ENCODE measurements at regions not wholly inside any gene's neighbourhood (a gene's known extent, or its start where the extent isn't known, plus 50 kb on each side); places are given as distances from the start of the nearest gene placed in this dataset.

DNA sequence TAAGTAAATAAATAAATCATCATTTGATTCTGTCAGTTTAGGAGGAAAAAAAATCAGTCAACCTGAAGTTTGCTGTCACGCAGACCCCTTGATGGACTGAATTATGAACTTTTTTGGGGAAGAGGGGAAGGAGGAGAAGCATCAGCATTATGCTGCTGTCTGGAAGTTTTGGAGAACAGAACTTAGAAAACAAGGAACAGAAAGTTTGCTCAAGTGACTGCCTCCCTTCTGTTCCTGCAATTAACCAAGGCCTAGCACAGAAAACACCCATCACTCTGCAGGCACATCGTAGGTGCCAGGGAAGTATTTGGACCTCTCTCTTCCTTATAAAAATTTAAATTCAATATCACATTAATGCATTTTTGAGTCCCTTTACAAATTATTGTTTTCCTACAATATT is 283.8 kb downstream of the VRK1 start:
- no peaks in the 10 kb centered on the region for H3K36me3 Mint-ChIP-seq
- H3K27me3 Mint-ChIP-seq, result peaks cover 14 to 47% of the 10 kb centered on the region in 2 donors
- H3K4me1 Mint-ChIP-seq (ENCODE audit: low read depth in 2 of 2), result peaks cover 16 to 17% of the 10 kb centered on the region in 2 donors
- H3K27ac Mint-ChIP-seq, result no peak overlapping the region
- no peak overlapping the region for H3K4me3 Mint-ChIP-seq
- H3K9me3 Mint-ChIP-seq, result no peaks in the 10 kb centered on the region
- DNase-seq (ENCODE audit: low spot score), result no peak
- no peak for ATAC-seq

- DNase-seq (ENCODE audit: low spot score), result no peak
- Mint-ChIP-seq H3K27ac (no peak overlapping the region), H3K36me3 (no peaks in the 10 kb centered on the region), H3K4me1 (ENCODE audit: low read depth in 2 of 2) (no peaks in the 10 kb centered on the region), H3K4me3 (no peak overlapping the region), H3K9me3 (no peaks in the 10 kb centered on the region), H3K27me3 (peaks cover 13 to 19% of the 10 kb centered on the region in 2 donors)
- ATAC-seq, result no peak
These were observed 298.1 kb downstream of the VRK1 start for GRCh38 chr14:97095269-97095668.

GRCh38 chr14:97097296-97097695 is 300.1 kb downstream of the VRK1 start:
- DNase-seq (ENCODE audit: low spot score) (no peak), ATAC-seq (no peak)
- Mint-ChIP-seq H3K36me3 (no peaks in the 10 kb centered on the region), H3K9me3 (no peaks in the 10 kb centered on the region), H3K4me3 (no peak overlapping the region), H3K27ac (no peak overlapping the region), H3K4me1 (ENCODE audit: low read depth in 2 of 2) (no peaks in the 10 kb centered on the region), H3K27me3 (peaks cover 13 to 25% of the 10 kb centered on the region in 2 donors)

GRCh38 chr14:97100306-97100705 is 303.1 kb downstream of the VRK1 start:
- Mint-ChIP-seq H3K27ac (no peak overlapping the region), H3K36me3 (no peaks in the 10 kb centered on the region), H3K9me3 (no peaks in the 10 kb centered on the region), H3K4me1 (ENCODE audit: low read depth in 2 of 2) (no peaks in the 10 kb centered on the region), H3K4me3 (no peak overlapping the region), H3K27me3 (peaks cover 29 to 33% of the 10 kb centered on the region in 2 donors)
- ATAC-seq (no peak), DNase-seq (ENCODE audit: low spot score) (no peak)

DNA sequence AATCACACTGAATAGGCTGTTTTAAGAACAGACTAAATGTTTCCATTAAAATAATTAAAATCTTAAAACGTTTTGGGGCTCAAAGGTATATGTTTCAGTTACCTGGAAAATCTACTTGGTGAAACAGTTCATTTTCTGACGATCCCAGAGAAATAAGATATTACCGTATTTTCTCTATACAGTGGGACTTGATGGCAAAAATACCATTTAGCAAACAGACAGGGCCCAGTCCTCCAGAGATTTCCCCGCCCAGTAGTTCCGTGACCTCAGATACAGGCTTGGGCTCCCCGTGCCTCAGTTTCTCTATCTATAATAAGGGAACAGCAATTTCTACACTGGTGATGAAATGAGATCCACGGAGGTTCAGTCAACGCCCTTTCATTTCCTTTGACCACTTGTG is 304.4 kb downstream of the VRK1 start:
- Mint-ChIP-seq H3K27ac (no peak overlapping the region), H3K36me3 (no peaks in the 10 kb centered on the region), H3K4me3 (no peak overlapping the region), H3K9me3 (no peaks in the 10 kb centered on the region), H3K4me1 (ENCODE audit: low read depth in 2 of 2) (no peaks in the 10 kb centered on the region), H3K27me3 (peaks cover 31 to 38% of the 10 kb centered on the region in 2 donors)
- DNase-seq (ENCODE audit: low spot score), result no peak
- ATAC-seq, result no peak

- H3K9me3 Mint-ChIP-seq, result no peaks in the 10 kb centered on the region
- DNase-seq (ENCODE audit: low spot score) (no peak), ATAC-seq (no peak)
- no peaks in the 10 kb centered on the region for H3K4me1 Mint-ChIP-seq (ENCODE audit: low read depth in 2 of 2)
- H3K4me3 Mint-ChIP-seq, result no peak overlapping the region
- H3K27me3 Mint-ChIP-seq, result peaks cover 24 to 28% of the 10 kb centered on the region in 2 donors
- H3K27ac Mint-ChIP-seq, result no peak overlapping the region
- no peaks in the 10 kb centered on the region for H3K36me3 Mint-ChIP-seq
These were observed 306.8 kb downstream of the VRK1 start for GRCh38 chr14:97104029-97104428.

- Mint-ChIP-seq H3K4me1 (ENCODE audit: low read depth in 2 of 2) (no peaks in the 10 kb centered on the region), H3K36me3 (no peaks in the 10 kb centered on the region), H3K4me3 (no peak overlapping the region), H3K27me3 (peaks cover 21 to 36% of the 10 kb centered on the region in 2 donors), H3K9me3 (no peaks in the 10 kb centered on the region), H3K27ac (no peak overlapping the region)
- ATAC-seq (no peak), DNase-seq (ENCODE audit: low spot score) (no peak)
These were observed 309.0 kb downstream of the VRK1 start for GRCh38 chr14:97106166-97106565.

DNA sequence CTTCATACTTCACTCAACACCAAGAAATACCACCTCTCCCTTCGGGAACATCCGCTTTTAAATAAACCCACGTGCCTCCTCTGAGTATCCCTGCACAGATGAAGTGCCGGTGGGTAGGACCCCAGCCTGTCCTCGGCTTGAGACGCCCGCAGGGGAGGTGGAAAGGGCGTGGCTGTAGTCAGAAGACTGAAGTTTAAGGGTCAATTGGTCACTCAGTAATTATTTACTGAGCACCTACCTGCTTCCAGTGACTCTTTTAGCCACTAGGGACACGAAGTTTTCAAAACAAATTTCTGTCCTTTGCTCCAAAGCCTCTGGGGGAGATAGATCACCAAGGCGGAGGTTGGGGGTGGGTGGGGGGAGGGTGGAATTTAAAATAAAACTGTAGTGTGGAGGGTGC is 309.4 kb downstream of the VRK1 start:
- Mint-ChIP-seq H3K4me1 (ENCODE audit: low read depth in 2 of 2) (no peaks in the 10 kb centered on the region), H3K27me3 (peaks cover 21 to 36% of the 10 kb centered on the region in 2 donors), H3K36me3 (no peaks in the 10 kb centered on the region), H3K27ac (no peak overlapping the region), H3K4me3 (no peak overlapping the region), H3K9me3 (no peaks in the 10 kb centered on the region)
- ATAC-seq (no peak), DNase-seq (ENCODE audit: low spot score) (no peak)

DNA sequence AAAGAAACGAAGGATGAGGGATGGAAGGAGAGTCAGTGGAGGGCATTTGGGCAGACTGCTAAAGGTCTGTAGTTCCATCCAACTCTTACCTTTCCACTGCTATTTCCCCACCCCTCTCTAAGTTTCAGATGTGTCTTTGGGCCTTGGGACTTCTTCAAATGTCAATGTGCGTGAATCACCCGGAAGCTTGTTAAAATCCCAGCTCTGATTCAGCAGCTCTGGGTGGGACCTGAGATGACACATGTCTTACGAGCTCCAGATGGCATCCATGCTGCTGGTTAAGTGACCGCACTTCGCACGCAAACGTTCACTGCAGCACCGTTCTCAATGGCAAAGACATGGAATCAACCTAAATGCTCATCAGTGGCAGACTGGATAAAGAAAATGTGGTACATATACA is 309.9 kb downstream of the VRK1 start:
- ATAC-seq (no peak), DNase-seq (ENCODE audit: low spot score) (no peak)
- Mint-ChIP-seq H3K4me3 (no peak overlapping the region), H3K27ac (no peak overlapping the region), H3K9me3 (no peaks in the 10 kb centered on the region), H3K36me3 (no peaks in the 10 kb centered on the region), H3K27me3 (peaks cover 18 to 36% of the 10 kb centered on the region in 2 donors), H3K4me1 (ENCODE audit: low read depth in 2 of 2) (no peaks in the 10 kb centered on the region)

- Mint-ChIP-seq H3K27me3 (peaks cover 18 to 36% of the 10 kb centered on the region in 2 donors), H3K4me1 (ENCODE audit: low read depth in 2 of 2) (no peaks in the 10 kb centered on the region), H3K9me3 (no peaks in the 10 kb centered on the region), H3K4me3 (no peak overlapping the region), H3K27ac (no peak overlapping the region), H3K36me3 (no peaks in the 10 kb centered on the region)
- ATAC-seq, result no peak
- no peak for DNase-seq (ENCODE audit: low spot score)
These were observed 310.6 kb downstream of the VRK1 start for GRCh38 chr14:97107760-97108159.

- DNase-seq (ENCODE audit: low spot score), result no peak
- Mint-ChIP-seq H3K4me3 (no peak overlapping the region), H3K4me1 (ENCODE audit: low read depth in 2 of 2) (no peaks in the 10 kb centered on the region), H3K27ac (no peak overlapping the region), H3K27me3 (peaks cover 15 to 32% of the 10 kb centered on the region in 2 donors), H3K9me3 (no peaks in the 10 kb centered on the region), H3K36me3 (no peaks in the 10 kb centered on the region)
- no peak for ATAC-seq
These were observed 312.1 kb downstream of the VRK1 start for GRCh38 chr14:97109234-97109633.

DNA sequence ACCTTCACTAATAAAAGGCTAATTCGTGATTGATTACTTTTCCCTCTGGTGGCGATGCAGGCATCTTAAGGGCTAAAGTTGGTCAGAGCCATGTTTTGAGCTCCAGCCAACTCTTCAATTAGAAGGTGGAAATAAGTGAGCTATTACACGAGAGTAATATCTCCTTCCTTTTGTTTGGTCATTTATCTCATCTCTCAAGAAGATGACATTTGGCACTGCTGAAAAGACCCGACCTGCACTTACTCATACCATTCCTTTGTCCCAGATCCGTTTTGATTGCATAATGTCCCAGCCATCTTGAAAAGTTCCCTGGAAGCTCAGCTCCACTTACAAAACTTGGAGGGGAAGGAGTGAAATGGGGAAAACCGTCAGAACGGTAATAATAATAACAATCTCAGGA is 316.2 kb downstream of the VRK1 start:
- H3K36me3 Mint-ChIP-seq, result no peaks in the 10 kb centered on the region
- DNase-seq (ENCODE audit: low spot score) (no peak), ATAC-seq (no peak)
- no peaks in the 10 kb centered on the region for H3K4me1 Mint-ChIP-seq (ENCODE audit: low read depth in 2 of 2)
- H3K27ac Mint-ChIP-seq, result no peak overlapping the region
- no peaks in the 10 kb centered on the region for H3K9me3 Mint-ChIP-seq
- peaks cover 15 to 22% of the 10 kb centered on the region in 2 donors for H3K27me3 Mint-ChIP-seq
- no peak overlapping the region for H3K4me3 Mint-ChIP-seq

DNA sequence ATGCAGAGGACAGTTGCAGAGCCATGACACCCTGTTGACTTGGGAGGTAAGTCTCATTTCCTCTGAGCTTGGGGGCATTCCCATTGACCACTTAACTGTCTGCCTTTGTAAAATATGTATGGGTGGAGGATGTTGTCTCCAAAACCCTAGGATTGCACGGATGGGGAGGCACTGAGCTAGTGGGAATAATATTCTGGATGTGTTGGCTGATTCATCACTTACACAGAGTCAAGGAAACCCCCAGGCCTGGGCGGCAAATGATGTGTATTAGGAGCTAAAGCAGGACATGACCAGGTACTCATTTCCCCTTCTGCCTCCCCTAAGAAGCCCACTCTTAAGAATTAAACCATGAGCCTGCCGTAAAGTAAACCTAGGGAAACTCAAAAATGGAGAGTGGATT is 319.4 kb downstream of the VRK1 start:
- Mint-ChIP-seq H3K9me3 (no peaks in the 10 kb centered on the region), H3K27me3 (peaks cover 14% of the 10 kb centered on the region in 2 donors), H3K4me1 (ENCODE audit: low read depth in 2 of 2) (peaks cover 9 to 19% of the 10 kb centered on the region in 2 donors), H3K4me3 (no peak overlapping the region), H3K36me3 (no peaks in the 10 kb centered on the region), H3K27ac (no peak overlapping the region)
- DNase-seq (ENCODE audit: low spot score) (no peak), ATAC-seq (no peak)

- DNase-seq (ENCODE audit: low spot score) (no peak), ATAC-seq (no peak)
- Mint-ChIP-seq H3K27me3 (peaks cover 19 to 22% of the 10 kb centered on the region in 2 donors), H3K4me3 (no peak overlapping the region), H3K27ac (no peak overlapping the region), H3K4me1 (ENCODE audit: low read depth in 2 of 2) (peaks cover 14 to 19% of the 10 kb centered on the region in 2 donors), H3K9me3 (no peaks in the 10 kb centered on the region), H3K36me3 (no peaks in the 10 kb centered on the region)
These were observed 320.5 kb downstream of the VRK1 start for GRCh38 chr14:97117693-97118092.

- DNase-seq (ENCODE audit: low spot score) (no peak), ATAC-seq (no peak)
- Mint-ChIP-seq H3K4me3 (peak overlapping the region; percentile 30), H3K27me3 (peaks cover 11 to 15% of the 10 kb centered on the region in 2 donors), H3K4me1 (ENCODE audit: low read depth in 2 of 2) (peaks cover 14 to 19% of the 10 kb centered on the region in 2 donors), H3K27ac (peak overlapping the region; percentile 27 to 86), H3K36me3 (no peaks in the 10 kb centered on the region), H3K9me3 (no peaks in the 10 kb centered on the region)
These were observed 323.0 kb downstream of the VRK1 start for GRCh38 chr14:97120204-97120603.

All from natural killer cell treated with Interleukin-12 subunit alpha and Interleukin-12 subunit beta and Interleukin-15 and Interleukin-18, amount 100 ng/mL, for 72 hours (primary cell).